Activated CD4-positive, alpha-beta memory T cell treated with anti-CD3 and anti-CD28 coated beads for 36 hours (primary cell): ENCODE measurements at regions not wholly inside any gene's neighbourhood (a gene's known extent, or its start where the extent isn't known, plus 50 kb on each side); places are given as distances from the start of the nearest gene placed in this dataset.
"Not testable (repeated sequence)": the region's sequence is repeated elsewhere in the genome, so short reads cannot be mapped to it uniquely, and the experiment has no call there.

Experiments used
- CTCF ChIA-PET: fragments of 350-600 bp; sonication (Branson Sonifier 250); formaldehyde crosslinking; loops from one replicate; lab custom pipeline; 2021; ENCODE audit warnings: antibody characterized with exemption, inconsistent platforms; lab: Charles Lee
- POLR2A ChIA-PET: fragments of 350-600 bp; sonication (Branson Sonifier 250); formaldehyde crosslinking; loops from one replicate; lab custom pipeline; 2021; ENCODE audit warnings: antibody characterized with exemption; lab: Charles Lee
- DNase-seq: peaks from one replicate; pipeline ENCODE4 v3.0.0-alpha.2; 2020
- H3K27ac Mint-ChIP-seq: one replicate; pipeline ENCODE4 v1.8.0; 2021; ENCODE audit warnings: mixed read lengths
- H3K27me3 Mint-ChIP-seq: one replicate; pipeline ENCODE4 v1.8.0; 2021; ENCODE audit warnings: mixed read lengths
- H3K36me3 Mint-ChIP-seq: one replicate; pipeline ENCODE4 v1.8.0; 2021; ENCODE audit warnings: mixed read lengths
- H3K4me1 Mint-ChIP-seq: one replicate; pipeline ENCODE4 v1.8.0; 2021; ENCODE audit warnings: low read depth, mixed read lengths
- H3K4me3 Mint-ChIP-seq: one replicate; pipeline ENCODE4 v1.8.0; 2021; ENCODE audit warnings: mild to moderate bottlenecking, mixed read lengths
- H3K9me3 Mint-ChIP-seq: one replicate; pipeline ENCODE4 v1.8.0; 2021; ENCODE audit warnings: mixed read lengths
- intact Hi-C: fragments of 100-400 bp; cut with micrococcal nuclease; formaldehyde crosslinking; loops from one replicate; pipeline ENCODE4 v1.15.1; 2023

- H3K4me1 Mint-ChIP-seq, H3K27me3 Mint-ChIP-seq, H3K9me3 Mint-ChIP-seq, H3K36me3 Mint-ChIP-seq, CTCF ChIA-PET, DNase-seq, POLR2A ChIA-PET, H3K27ac Mint-ChIP-seq, H3K4me3 Mint-ChIP-seq, intact Hi-C loops: not testable (repeated sequence)
Observed at GRCh38 chr6:17216972-17217371, 64.2 kb upstream of the RBM24 start.

GRCh38 chr6:17218023-17218748 lies 63.0 kb upstream of the RBM24 start:
- intact Hi-C loops: no loop called here
- no peaks in the 10 kb centered on the region for H3K36me3 Mint-ChIP-seq
- ChIA-PET CTCF (no interaction called here), POLR2A (no interaction called here)
- peaks cover 6% of the 10 kb centered on the region for H3K27me3 Mint-ChIP-seq
- DNase-seq: no peak
- H3K4me1 Mint-ChIP-seq: no peaks in the 10 kb centered on the region
- H3K9me3 Mint-ChIP-seq: no peaks in the 10 kb centered on the region
- H3K4me3 Mint-ChIP-seq: no peak overlapping the region
- no peak overlapping the region for H3K27ac Mint-ChIP-seq

GRCh38 chr6:17218749-17219093 lies 62.4 kb upstream of the RBM24 start:
- Mint-ChIP-seq H3K27me3 (peaks cover 6% of the 10 kb centered on the region), H3K27ac (no peak overlapping the region), H3K4me3 (no peak overlapping the region), H3K4me1 (no peaks in the 10 kb centered on the region), H3K9me3 (no peaks in the 10 kb centered on the region), H3K36me3 (no peaks in the 10 kb centered on the region)
- no peak for DNase-seq
- ChIA-PET CTCF (no interaction called here), POLR2A (no interaction called here)
- intact Hi-C loops: no loop called here

GRCh38 chr6:17219098-17219497 lies 62.1 kb upstream of the RBM24 start:
- POLR2A ChIA-PET: no interaction called here

GRCh38 chr6:17220040-17220910 lies 60.9 kb upstream of the RBM24 start:
- Mint-ChIP-seq H3K9me3 (no peaks in the 10 kb centered on the region), H3K4me3 (no peak overlapping the region), H3K27me3 (peaks cover 7% of the 10 kb centered on the region), H3K36me3 (no peaks in the 10 kb centered on the region), H3K27ac (no peak overlapping the region), H3K4me1 (no peaks in the 10 kb centered on the region)
- DNase-seq: no peak
- intact Hi-C loops: no loop called here
- ChIA-PET POLR2A (no interaction called here), CTCF (no interaction called here)

More at GRCh38 chr6:17219098-17219497, 62.1 kb upstream of the RBM24 start:
- intact Hi-C loops: no loop called here
- H3K27ac Mint-ChIP-seq: no peak overlapping the region
- no peaks in the 10 kb centered on the region for H3K9me3 Mint-ChIP-seq
- H3K27me3 Mint-ChIP-seq: peaks cover 6% of the 10 kb centered on the region
- no peak for DNase-seq
- H3K4me1 Mint-ChIP-seq: no peaks in the 10 kb centered on the region
- CTCF ChIA-PET: no interaction called here
- H3K36me3 Mint-ChIP-seq: no peaks in the 10 kb centered on the region
- no peak overlapping the region for H3K4me3 Mint-ChIP-seq

- Mint-ChIP-seq H3K27ac (no peak overlapping the region), H3K4me3 (no peak overlapping the region), H3K9me3 (no peaks in the 10 kb centered on the region), H3K4me1 (no peaks in the 10 kb centered on the region), H3K36me3 (no peaks in the 10 kb centered on the region), H3K27me3 (peaks cover 5% of the 10 kb centered on the region)
- CTCF ChIA-PET: no interaction called here
- intact Hi-C loops: no loop called here
- POLR2A ChIA-PET: no interaction called here
- no peak for DNase-seq
Observed at GRCh38 chr6:17224056-17224455, 57.1 kb upstream of the RBM24 start.

- POLR2A ChIA-PET, H3K4me3 Mint-ChIP-seq, H3K27me3 Mint-ChIP-seq, DNase-seq, H3K27ac Mint-ChIP-seq, CTCF ChIA-PET, H3K4me1 Mint-ChIP-seq, H3K36me3 Mint-ChIP-seq, intact Hi-C loops, H3K9me3 Mint-ChIP-seq: not testable (repeated sequence)
Observed at GRCh38 chr6:17224501-17224900, 56.7 kb upstream of the RBM24 start.

GRCh38 chr6:17225767-17226630 lies 55.2 kb upstream of the RBM24 start:
- Mint-ChIP-seq H3K27me3 (peaks cover 7% of the 10 kb centered on the region), H3K9me3 (no peaks in the 10 kb centered on the region), H3K4me3 (no peak overlapping the region), H3K4me1 (no peaks in the 10 kb centered on the region), H3K27ac (no peak overlapping the region), H3K36me3 (no peaks in the 10 kb centered on the region)
- ChIA-PET CTCF (no interaction called here), POLR2A (no interaction called here)
- intact Hi-C loops: no loop called here
- no peak for DNase-seq

GRCh38 chr6:17226786-17227233 lies 54.4 kb upstream of the RBM24 start:
- intact Hi-C loops: no loop called here

GRCh38 chr6:17227403-17227802 lies 53.8 kb upstream of the RBM24 start:
- Mint-ChIP-seq H3K36me3 (no peaks in the 10 kb centered on the region), H3K4me1 (no peaks in the 10 kb centered on the region), H3K4me3 (no peak overlapping the region), H3K27me3 (peaks cover 9% of the 10 kb centered on the region), H3K27ac (no peak overlapping the region), H3K9me3 (no peaks in the 10 kb centered on the region)
- CTCF ChIA-PET: no interaction called here
- DNase-seq: no peak
- intact Hi-C loops: no loop called here
- POLR2A ChIA-PET: no interaction called here

More at GRCh38 chr6:17226786-17227233, 54.4 kb upstream of the RBM24 start:
- Mint-ChIP-seq H3K27ac (no peak overlapping the region), H3K4me3 (no peak overlapping the region), H3K36me3 (no peaks in the 10 kb centered on the region), H3K27me3 (peaks cover 7% of the 10 kb centered on the region), H3K4me1 (no peaks in the 10 kb centered on the region), H3K9me3 (no peaks in the 10 kb centered on the region)
- POLR2A ChIA-PET: no interaction called here
- CTCF ChIA-PET: no interaction called here
- DNase-seq: no peak
